ENCODE measurements at regions not wholly inside any gene's neighbourhood (a gene's known extent, or its start where the extent isn't known, plus 50 kb on each side); places are given as distances from the start of the nearest gene placed in this dataset.
"Not testable (repeated sequence)": the region's sequence is repeated elsewhere in the genome, so short reads cannot be mapped to it uniquely, and the experiment has no call there.

GRCh38 chr1:3992746-3993145 lies 92.7 kb upstream of the C1orf174 start:
- no peak for ATAC-seq
- H3K4me1 ChIP-seq (ENCODE audit: low read depth) = no peaks in the 10 kb centered on the region
- intact Hi-C loops (cut with DNase I, micrococcal nuclease) = no loop called here
- H3K4me3 ChIP-seq = no peak overlapping the region
- no peak for DNase-seq
- H3K9me3 ChIP-seq = no peaks in the 10 kb centered on the region
- TF ChIP-seq CTCF (IDR thresholded peaks at IDR 0.05) = no peak
- no peaks in the 10 kb centered on the region for H3K36me3 ChIP-seq (ENCODE audit: low read depth)

GRCh38 chr1:3993619-3994375 lies 93.7 kb upstream of the C1orf174 start:
- no peaks in the 10 kb centered on the region for H3K36me3 ChIP-seq (ENCODE audit: low read depth)
- no peaks in the 10 kb centered on the region for H3K4me1 ChIP-seq (ENCODE audit: low read depth)
- no peak for DNase-seq
- H3K9me3 ChIP-seq = no peaks in the 10 kb centered on the region
- intact Hi-C loops (cut with DNase I, micrococcal nuclease) = no loop called here
- TF ChIP-seq CTCF (IDR thresholded peaks at IDR 0.05) = no peak
- ATAC-seq = no peak
- H3K4me3 ChIP-seq = no peak overlapping the region

GRCh38 chr1:3995141-3995780 lies 95.2 kb upstream of the C1orf174 start:
- H3K4me3 ChIP-seq = no peak overlapping the region
- no peaks in the 10 kb centered on the region for H3K36me3 ChIP-seq (ENCODE audit: low read depth)
- ATAC-seq (no peak), DNase-seq (no peak)
- H3K4me1 ChIP-seq (ENCODE audit: low read depth) = no peaks in the 10 kb centered on the region
- intact Hi-C loops (cut with DNase I, micrococcal nuclease) = no loop called here
- no peak for TF ChIP-seq CTCF (IDR thresholded peaks at IDR 0.05)
- no peaks in the 10 kb centered on the region for H3K9me3 ChIP-seq

- DNase-seq = no peak
- Histone ChIP-seq H3K4me1 (ENCODE audit: low read depth) (no peaks in the 10 kb centered on the region), H3K4me3 (no peak overlapping the region), H3K9me3 (no peaks in the 10 kb centered on the region), H3K36me3 (ENCODE audit: low read depth) (no peaks in the 10 kb centered on the region)
- no peak for TF ChIP-seq CTCF (IDR thresholded peaks at IDR 0.05)
- ATAC-seq = no peak
- intact Hi-C loops (cut with DNase I, micrococcal nuclease) = no loop called here
Observed at GRCh38 chr1:3996846-3997705, 97.0 kb upstream of the C1orf174 start.

GRCh38 chr1:3998086-3998485 lies 98.0 kb upstream of the C1orf174 start:
- no peak for DNase-seq
- Histone ChIP-seq H3K9me3 (no peaks in the 10 kb centered on the region), H3K36me3 (ENCODE audit: low read depth) (no peaks in the 10 kb centered on the region), H3K4me1 (ENCODE audit: low read depth) (no peaks in the 10 kb centered on the region), H3K4me3 (no peak overlapping the region)
- no peak for ATAC-seq
- intact Hi-C loops (cut with DNase I, micrococcal nuclease) = no loop called here
- no peak for TF ChIP-seq CTCF (IDR thresholded peaks at IDR 0.05)

GRCh38 chr1:3999514-3999913 lies 99.4 kb upstream of the C1orf174 start:
- intact Hi-C loops (cut with DNase I, micrococcal nuclease); H3K4me3 ChIP-seq; H3K4me1 ChIP-seq (ENCODE audit: low read depth); H3K9me3 ChIP-seq; H3K36me3 ChIP-seq (ENCODE audit: low read depth); DNase-seq: not testable (repeated sequence)
- peak; percentile 24 for ATAC-seq

Measured in mucosa of descending colon (tissue), 3 donors.